ENCODE measurements at regions not wholly inside any gene's neighbourhood (a gene's known extent, or its start where the extent isn't known, plus 50 kb on each side); places are given as distances from the start of the nearest gene placed in this dataset.
"Not testable (repeated sequence)": the region's sequence is repeated elsewhere in the genome, so short reads cannot be mapped to it uniquely, and the experiment has no call there.

DNA sequence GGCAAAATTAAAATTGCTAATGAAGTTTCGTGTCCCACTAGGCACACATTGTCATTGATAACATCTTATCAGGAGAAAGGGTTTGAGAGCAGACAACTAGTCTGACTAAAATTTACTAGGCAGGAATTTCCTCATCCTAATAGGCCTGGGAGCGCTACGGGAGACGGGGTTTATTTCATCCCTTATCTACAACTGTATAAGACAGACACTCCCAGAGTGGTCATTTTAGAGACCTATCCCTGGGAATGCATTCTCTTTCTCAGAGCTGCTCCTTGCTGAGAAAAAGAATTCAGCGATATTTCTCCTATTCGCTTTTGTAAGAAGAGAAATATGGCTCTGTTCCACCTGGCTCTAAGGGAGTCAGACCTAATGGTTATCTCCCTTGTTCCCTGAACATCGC lies 191.8 kb downstream of the NDUFS4 start:
- H3K4me1 ChIP-seq (ENCODE audit: control insufficient read depth in 2 of 2, insufficient read depth in 1 of 2, low read depth in 1 of 2, low read length in 2 of 2); H2AK5ac ChIP-seq (ENCODE audit: low read depth, low read length); H2BK120ac ChIP-seq (ENCODE audit: low read depth, low read length); H3K14ac ChIP-seq (ENCODE audit: low read length); H3K9me3 ChIP-seq (replicated peaks in 1 of 2; ENCODE audit: control insufficient read depth in 2 of 2, insufficient read depth in 1 of 2, low read depth in 1 of 2, low read length in 2 of 2); H4K8ac ChIP-seq (ENCODE audit: low read depth, low read length); H2BK5ac ChIP-seq (ENCODE audit: low read length); H2AFZ ChIP-seq (ENCODE audit: low read length); H3K79me1 ChIP-seq (ENCODE audit: low read depth, low read length); H3K4me2 ChIP-seq (ENCODE audit: insufficient read depth, low read length, poor library complexity, severe bottlenecking); H3K27me3 ChIP-seq (ENCODE audit: control insufficient read depth in 3 of 3, insufficient read depth in 3 of 3, low read depth in 1 of 3, low read length in 3 of 3); H3K23ac ChIP-seq (ENCODE audit: low read depth, low read length, poor library complexity); H4K91ac ChIP-seq (ENCODE audit: low read depth, low read length, poor library complexity); H3K18ac ChIP-seq (ENCODE audit: low read length); H3K27ac ChIP-seq (replicated peaks; ENCODE audit: low read length); H3K9ac ChIP-seq (ENCODE audit: low read depth, low read length, poor library complexity); H3K4ac ChIP-seq (ENCODE audit: low read length); H2BK15ac ChIP-seq (ENCODE audit: low read length); H2BK12ac ChIP-seq (ENCODE audit: low read length); H3K4me3 ChIP-seq (ENCODE audit: low read length in 2 of 2); H3K36me3 ChIP-seq (replicated peaks in 1 of 2; ENCODE audit: control insufficient read depth in 2 of 2, insufficient read depth in 2 of 2, low read length in 2 of 2); DNase-seq (ENCODE audit: low spot score): not testable (repeated sequence)
- no CpG with 5 or more reads among the region's 7 CpGs for WGBS, 2 donors (ENCODE audit: extremely low coverage in 2 of 2, insufficient read length in 2 of 2, insufficient replicate concordance in 1 of 2)

- H3K4me3 ChIP-seq (ENCODE audit: low read length in 2 of 2): no peak overlapping the region
- no peak overlapping the region for H4K8ac ChIP-seq (ENCODE audit: low read depth, low read length)
- H2BK12ac ChIP-seq (ENCODE audit: low read length): no peak overlapping the region
- no peaks in the 10 kb centered on the region for H3K36me3 ChIP-seq (replicated peaks in 1 of 2; ENCODE audit: control insufficient read depth in 2 of 2, insufficient read depth in 2 of 2, low read length in 2 of 2)
- no CpG with 5 or more reads among the region's 2 CpGs for WGBS, 2 donors (ENCODE audit: extremely low coverage in 2 of 2, insufficient read length in 2 of 2, insufficient replicate concordance in 1 of 2)
- H2BK5ac ChIP-seq (ENCODE audit: low read length): no peak overlapping the region
- no peak overlapping the region for H3K18ac ChIP-seq (ENCODE audit: low read length)
- H3K4me2 ChIP-seq (ENCODE audit: insufficient read depth, low read length, poor library complexity, severe bottlenecking): no peak overlapping the region
- H3K9me3 ChIP-seq (replicated peaks in 1 of 2; ENCODE audit: control insufficient read depth in 2 of 2, insufficient read depth in 1 of 2, low read depth in 1 of 2, low read length in 2 of 2): peaks cover 0 to 6% of the 10 kb centered on the region in 2 donors
- H3K4me1 ChIP-seq (ENCODE audit: control insufficient read depth in 2 of 2, insufficient read depth in 1 of 2, low read depth in 1 of 2, low read length in 2 of 2): no peaks in the 10 kb centered on the region
- no peak overlapping the region for H3K23ac ChIP-seq (ENCODE audit: low read depth, low read length, poor library complexity)
- no peak overlapping the region for H2BK120ac ChIP-seq (ENCODE audit: low read depth, low read length)
- no peaks in the 10 kb centered on the region for H3K27me3 ChIP-seq (ENCODE audit: control insufficient read depth in 3 of 3, insufficient read depth in 3 of 3, low read depth in 1 of 3, low read length in 3 of 3)
- H3K79me1 ChIP-seq (ENCODE audit: low read depth, low read length): no peaks in the 10 kb centered on the region
- no peak overlapping the region for H2AK5ac ChIP-seq (ENCODE audit: low read depth, low read length)
- H2AFZ ChIP-seq (ENCODE audit: low read length): no peak overlapping the region
- no peak overlapping the region for H2BK15ac ChIP-seq (ENCODE audit: low read length)
- H3K9ac ChIP-seq (ENCODE audit: low read depth, low read length, poor library complexity): no peak overlapping the region
- no peak overlapping the region for H3K14ac ChIP-seq (ENCODE audit: low read length)
- DNase-seq (ENCODE audit: low spot score): no peak
- no peak overlapping the region for H4K91ac ChIP-seq (ENCODE audit: low read depth, low read length, poor library complexity)
- H3K4ac ChIP-seq (ENCODE audit: low read length): no peak overlapping the region
- no peak overlapping the region for H3K27ac ChIP-seq (replicated peaks; ENCODE audit: low read length)
Observed at GRCh38 chr5:53766673-53767072, 206.2 kb downstream of the NDUFS4 start.

DNA sequence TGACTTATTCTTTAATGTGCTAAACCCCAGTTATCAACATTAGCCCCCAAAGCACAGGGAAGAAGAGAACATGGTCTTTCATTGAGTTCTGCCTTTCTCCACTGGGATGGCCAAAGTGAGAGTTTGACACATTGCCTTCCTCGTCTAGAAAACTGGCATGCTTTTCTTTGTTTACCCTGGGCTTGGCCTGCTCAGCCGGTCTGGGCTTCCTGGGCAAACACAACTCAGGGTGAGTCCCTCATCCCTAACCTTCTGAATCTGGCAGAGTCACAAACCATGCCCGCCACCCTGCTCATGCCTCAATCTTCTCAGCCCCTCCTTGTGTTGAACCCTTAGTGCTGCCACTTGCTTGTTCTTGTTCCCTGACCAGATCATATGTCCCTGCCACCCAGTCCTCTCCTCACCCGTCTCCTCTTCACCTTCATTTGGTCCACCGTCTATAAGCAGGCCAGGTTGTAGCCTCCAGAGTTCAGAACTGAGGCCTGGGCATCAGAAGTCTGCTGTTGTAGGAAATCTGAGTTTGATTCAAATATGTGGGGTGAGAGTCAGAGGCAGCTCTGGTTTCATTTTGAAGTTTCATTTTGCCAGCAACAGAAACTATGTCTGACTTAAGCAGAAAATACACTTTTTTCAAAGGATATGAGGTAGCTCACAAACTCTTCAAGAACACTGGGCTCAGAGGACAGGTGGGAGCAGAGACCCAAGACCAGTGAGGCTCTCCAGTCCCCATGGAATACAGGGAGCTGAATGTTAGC lies 217.6 kb downstream of the NDUFS4 start:
- Histone ChIP-seq H2BK12ac (ENCODE audit: low read length) (no peak overlapping the region), H3K9me3 (replicated peaks in 1 of 2; ENCODE audit: control insufficient read depth in 2 of 2, insufficient read depth in 1 of 2, low read depth in 1 of 2, low read length in 2 of 2) (no peaks in the 10 kb centered on the region), H3K4me2 (ENCODE audit: insufficient read depth, low read length, poor library complexity, severe bottlenecking) (no peak overlapping the region), H2BK5ac (ENCODE audit: low read length) (no peak overlapping the region), H3K23ac (ENCODE audit: low read depth, low read length, poor library complexity) (no peak overlapping the region), H3K18ac (ENCODE audit: low read length) (no peak overlapping the region), H3K4ac (ENCODE audit: low read length) (no peak overlapping the region), H2BK120ac (ENCODE audit: low read depth, low read length) (no peak overlapping the region), H2BK15ac (ENCODE audit: low read length) (no peak overlapping the region), H4K8ac (ENCODE audit: low read depth, low read length) (no peak overlapping the region), H3K36me3 (replicated peaks in 1 of 2; ENCODE audit: control insufficient read depth in 2 of 2, insufficient read depth in 2 of 2, low read length in 2 of 2) (no peaks in the 10 kb centered on the region), H3K14ac (ENCODE audit: low read length) (no peak overlapping the region), H3K4me1 (ENCODE audit: control insufficient read depth in 2 of 2, insufficient read depth in 1 of 2, low read depth in 1 of 2, low read length in 2 of 2) (peaks cover 10 to 11% of the 10 kb centered on the region in 2 donors), H2AK5ac (ENCODE audit: low read depth, low read length) (no peak overlapping the region), H3K4me3 (ENCODE audit: low read length in 2 of 2) (no peak overlapping the region), H3K9ac (ENCODE audit: low read depth, low read length, poor library complexity) (no peak overlapping the region), H3K27ac (replicated peaks; ENCODE audit: low read length) (no peak overlapping the region), H3K79me1 (ENCODE audit: low read depth, low read length) (no peaks in the 10 kb centered on the region), H3K27me3 (ENCODE audit: control insufficient read depth in 3 of 3, insufficient read depth in 3 of 3, low read depth in 1 of 3, low read length in 3 of 3) (no peaks in the 10 kb centered on the region), H4K91ac (ENCODE audit: low read depth, low read length, poor library complexity) (no peak overlapping the region), H2AFZ (ENCODE audit: low read length) (peak overlapping the region; percentile 87)
- WGBS, 2 donors (ENCODE audit: extremely low coverage in 2 of 2, insufficient read length in 2 of 2, insufficient replicate concordance in 1 of 2): no CpG with 5 or more reads among the region's 5 CpGs
- no peak for DNase-seq (ENCODE audit: low spot score)

DNA sequence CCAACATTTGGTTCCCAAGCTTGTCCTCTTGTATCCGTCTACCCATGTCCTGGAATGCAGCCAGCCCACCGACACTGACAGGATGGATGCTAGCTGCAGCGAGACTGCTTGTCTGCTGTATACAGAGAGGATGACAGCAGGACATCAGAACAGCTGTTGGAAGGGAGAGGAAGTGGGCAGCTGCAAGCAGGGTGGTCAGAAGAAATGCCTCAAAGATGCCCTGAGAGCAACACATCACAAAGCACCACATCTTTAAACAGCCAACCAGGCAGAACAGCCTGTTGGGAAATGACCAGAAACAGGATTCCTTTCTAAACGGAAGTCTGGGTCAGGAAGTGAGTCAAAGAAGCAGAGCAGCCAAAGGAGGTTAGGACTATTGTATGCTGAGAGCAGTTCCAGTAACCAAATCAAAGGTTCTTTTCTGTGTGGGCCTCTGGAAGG lies 219.1 kb downstream of the NDUFS4 start:
- H3K4me2 ChIP-seq (ENCODE audit: insufficient read depth, low read length, poor library complexity, severe bottlenecking): no peak overlapping the region
- H3K14ac ChIP-seq (ENCODE audit: low read length): no peak overlapping the region
- no peak overlapping the region for H4K8ac ChIP-seq (ENCODE audit: low read depth, low read length)
- H3K9ac ChIP-seq (ENCODE audit: low read depth, low read length, poor library complexity): no peak overlapping the region
- no peak overlapping the region for H2BK15ac ChIP-seq (ENCODE audit: low read length)
- DNase-seq (ENCODE audit: low spot score): no peak
- H2BK12ac ChIP-seq (ENCODE audit: low read length): no peak overlapping the region
- H2AFZ ChIP-seq (ENCODE audit: low read length): peak overlapping the region; percentile 87
- no peak overlapping the region for H3K23ac ChIP-seq (ENCODE audit: low read depth, low read length, poor library complexity)
- no peak overlapping the region for H2AK5ac ChIP-seq (ENCODE audit: low read depth, low read length)
- H3K9me3 ChIP-seq (replicated peaks in 1 of 2; ENCODE audit: control insufficient read depth in 2 of 2, insufficient read depth in 1 of 2, low read depth in 1 of 2, low read length in 2 of 2): no peaks in the 10 kb centered on the region
- H3K18ac ChIP-seq (ENCODE audit: low read length): no peak overlapping the region
- no peaks in the 10 kb centered on the region for H3K36me3 ChIP-seq (replicated peaks in 1 of 2; ENCODE audit: control insufficient read depth in 2 of 2, insufficient read depth in 2 of 2, low read length in 2 of 2)
- H3K4ac ChIP-seq (ENCODE audit: low read length): no peak overlapping the region
- H3K27me3 ChIP-seq (ENCODE audit: control insufficient read depth in 3 of 3, insufficient read depth in 3 of 3, low read depth in 1 of 3, low read length in 3 of 3): no peaks in the 10 kb centered on the region
- no peaks in the 10 kb centered on the region for H3K79me1 ChIP-seq (ENCODE audit: low read depth, low read length)
- no peak overlapping the region for H3K27ac ChIP-seq (replicated peaks; ENCODE audit: low read length)
- peak overlapping the region in 1 of 2 donors; percentile 28 for H3K4me3 ChIP-seq (ENCODE audit: low read length in 2 of 2)
- no peak overlapping the region for H4K91ac ChIP-seq (ENCODE audit: low read depth, low read length, poor library complexity)
- WGBS, 2 donors (ENCODE audit: extremely low coverage in 2 of 2, insufficient read length in 2 of 2, insufficient replicate concordance in 1 of 2): no CpG with 5 or more reads among the region's 4 CpGs
- H3K4me1 ChIP-seq (ENCODE audit: control insufficient read depth in 2 of 2, insufficient read depth in 1 of 2, low read depth in 1 of 2, low read length in 2 of 2): peaks cover 13% of the 10 kb centered on the region in 2 donors
- no peak overlapping the region for H2BK120ac ChIP-seq (ENCODE audit: low read depth, low read length)
- no peak overlapping the region for H2BK5ac ChIP-seq (ENCODE audit: low read length)

All from neuronal stem cell (in vitro differentiated cells).